ENCODE measurements at regions not wholly inside any gene's neighbourhood (a gene's known extent, or its start where the extent isn't known, plus 50 kb on each side); places are given as distances from the start of the nearest gene placed in this dataset.

DNA sequence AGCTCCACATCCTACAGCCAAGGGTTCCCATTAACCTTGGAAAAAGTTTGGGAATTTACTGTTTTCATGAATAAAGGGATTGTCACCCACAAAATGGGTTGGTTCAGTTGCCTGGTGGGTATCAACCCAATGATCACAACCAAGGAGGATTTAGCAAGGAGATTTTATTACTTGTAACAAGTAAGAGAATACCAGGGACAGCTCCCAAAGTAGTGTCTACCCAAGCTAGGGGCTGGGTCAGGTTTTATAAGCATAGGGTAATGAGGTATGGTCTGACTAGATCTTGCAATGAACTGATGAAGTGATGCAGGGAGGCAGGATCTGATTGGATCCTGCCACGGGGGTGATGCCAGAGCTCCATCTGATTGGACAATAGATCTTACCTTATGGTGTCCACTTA, 681.8 kb downstream of the SLC4A3 start:
- FAIRE-seq: no peak

DNA sequence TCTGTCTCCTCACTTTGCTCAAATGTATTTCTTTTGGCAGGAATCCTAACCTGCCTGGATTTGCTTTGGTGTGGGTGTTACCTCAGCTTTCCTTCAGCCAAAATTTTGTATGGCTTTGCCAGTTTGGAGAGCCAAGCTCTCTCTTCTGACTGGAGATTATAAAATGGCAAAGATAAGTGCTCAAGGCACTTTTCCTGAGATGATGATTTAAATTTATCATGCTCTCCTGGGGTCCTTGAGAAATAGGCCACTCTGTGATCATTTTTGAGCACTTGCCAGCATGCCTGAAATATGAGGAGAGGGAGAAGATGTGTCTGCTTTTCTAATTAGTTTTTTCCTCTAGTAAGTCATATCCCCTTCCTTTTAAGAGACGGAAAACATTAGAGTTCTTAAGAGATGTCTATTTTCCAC, 683.0 kb downstream of the SLC4A3 start:
- no peak for FAIRE-seq

DNA sequence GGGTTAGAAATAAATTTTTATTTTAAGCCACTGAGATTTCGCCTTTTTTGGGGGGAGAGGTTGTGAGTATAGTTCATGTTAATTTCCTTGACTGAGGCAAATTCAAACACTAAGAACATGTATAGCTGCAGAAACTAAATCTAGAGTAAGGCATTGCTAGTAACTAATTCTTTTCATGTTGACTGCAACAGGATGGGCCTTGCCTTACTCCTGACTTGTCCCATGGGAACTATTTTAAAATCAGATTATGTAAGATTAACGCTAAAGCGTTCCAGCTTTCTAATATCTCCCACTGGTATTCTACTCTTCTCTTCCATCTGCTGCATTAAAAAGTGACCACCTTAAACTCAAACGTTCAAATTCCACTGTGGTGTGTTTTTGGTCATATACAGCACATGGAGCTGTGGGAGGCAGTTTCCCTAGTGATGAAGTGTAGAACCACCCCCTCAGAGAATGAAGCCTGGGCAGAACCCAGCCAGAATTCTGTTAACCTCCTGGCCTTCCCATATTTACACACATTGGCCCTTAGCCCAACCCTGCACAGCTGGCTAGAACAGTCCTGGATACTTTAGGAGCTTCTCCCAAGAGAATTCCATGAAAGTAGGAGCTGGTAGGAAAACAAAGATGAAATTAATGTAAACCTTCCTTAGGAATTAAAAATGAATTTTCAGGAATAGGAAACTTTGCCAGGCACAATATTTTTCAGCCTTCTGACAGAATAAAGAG, 687.8 kb downstream of the SLC4A3 start:
- FAIRE-seq: no peak

DNA sequence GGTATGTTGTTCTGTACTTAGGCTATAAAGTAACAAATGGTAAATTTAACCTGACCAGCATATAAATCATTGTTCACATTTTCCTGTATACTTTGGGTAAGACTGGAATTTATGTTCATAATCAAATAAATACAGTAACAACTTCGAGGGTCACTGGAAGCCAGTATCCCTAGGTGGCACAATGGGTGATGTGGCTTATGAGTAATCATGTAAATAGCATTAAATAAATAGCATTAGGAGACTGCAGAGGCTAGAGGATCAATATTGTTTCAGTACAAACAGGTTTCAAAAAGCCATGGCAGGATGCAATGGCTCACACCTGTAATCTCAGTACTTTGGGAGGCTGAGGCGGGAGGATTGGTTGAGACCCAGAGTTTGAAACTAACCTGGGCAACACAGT, 690.6 kb downstream of the SLC4A3 start:
- no peak for FAIRE-seq

DNA sequence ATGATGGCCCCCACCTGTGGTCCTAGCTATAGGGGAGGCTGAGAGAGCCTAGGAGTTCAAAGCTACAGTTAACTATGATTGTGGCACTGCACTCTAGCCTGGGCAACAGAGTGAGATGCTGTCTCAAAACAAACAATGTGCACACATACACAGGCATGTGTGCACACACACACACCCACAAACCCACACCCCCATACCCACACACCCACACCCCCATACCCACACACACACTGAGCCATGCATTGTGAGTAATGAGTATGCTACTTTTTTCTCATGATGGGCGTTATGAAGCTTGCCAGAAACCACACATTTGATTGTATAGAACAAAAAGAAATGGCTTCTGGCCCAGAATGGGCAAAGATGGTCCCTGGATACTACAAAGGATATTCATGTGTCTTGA, 691.1 kb downstream of the SLC4A3 start:
- no peak for FAIRE-seq

DNA sequence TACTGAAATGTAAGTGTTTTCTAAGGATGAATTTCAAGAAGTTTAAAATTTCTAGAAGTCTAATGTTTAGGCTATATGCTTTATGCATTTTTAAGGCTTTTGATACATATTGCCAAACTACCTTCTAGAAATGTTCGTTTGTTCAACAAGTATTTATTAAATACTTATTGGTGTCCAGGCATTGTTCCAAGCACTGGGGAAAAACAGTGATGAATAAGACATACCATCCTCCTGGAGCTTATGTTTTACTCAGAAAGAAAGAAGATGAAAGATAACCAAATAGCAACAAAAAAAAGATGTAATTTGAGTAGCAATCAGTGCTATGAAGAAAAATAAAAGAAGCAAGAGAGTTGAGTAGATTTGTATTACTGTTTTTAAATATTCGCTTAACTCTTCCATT, 692.9 kb downstream of the SLC4A3 start:
- no peak for FAIRE-seq

DNA sequence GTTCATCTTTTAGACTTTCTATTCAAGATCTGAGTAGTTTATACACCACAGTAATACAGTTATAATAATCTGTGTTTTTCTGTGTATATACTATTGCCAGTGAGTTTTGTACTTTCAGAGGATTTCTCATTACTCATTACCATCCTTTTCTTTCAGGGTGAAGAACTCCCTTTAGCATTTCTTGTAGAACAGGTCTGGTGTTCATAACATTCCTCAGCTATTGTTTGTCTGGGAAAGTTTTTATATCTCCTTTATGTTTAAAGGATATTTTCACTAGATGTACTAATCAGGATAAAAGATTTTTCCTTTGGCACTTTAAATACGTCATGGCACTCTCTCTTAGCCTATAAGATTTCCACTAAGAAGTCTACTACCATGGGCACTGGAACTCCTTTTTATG, 705.5 kb downstream of the SLC4A3 start:
- no peak for FAIRE-seq

DNA sequence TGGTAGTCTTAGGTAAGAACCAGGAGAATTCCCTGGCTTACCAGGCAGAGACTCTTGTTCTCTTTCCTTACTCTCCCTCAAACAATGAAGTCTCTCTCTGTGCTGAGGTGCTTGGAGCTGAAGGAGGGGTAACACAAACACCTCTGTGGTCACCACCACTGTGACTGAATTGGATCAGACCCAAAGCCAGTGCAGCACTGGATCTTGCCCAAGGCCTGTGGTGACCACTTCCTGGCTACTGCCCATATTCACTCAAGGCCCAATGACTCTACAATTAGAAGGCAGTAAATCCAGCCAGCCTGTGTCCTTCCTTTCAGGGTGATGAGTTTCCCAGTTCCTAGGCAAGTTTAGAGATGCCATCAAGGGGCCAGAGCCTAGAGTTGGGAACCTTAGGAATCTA, 706.8 kb downstream of the SLC4A3 start:
- FAIRE-seq: no peak

DNA sequence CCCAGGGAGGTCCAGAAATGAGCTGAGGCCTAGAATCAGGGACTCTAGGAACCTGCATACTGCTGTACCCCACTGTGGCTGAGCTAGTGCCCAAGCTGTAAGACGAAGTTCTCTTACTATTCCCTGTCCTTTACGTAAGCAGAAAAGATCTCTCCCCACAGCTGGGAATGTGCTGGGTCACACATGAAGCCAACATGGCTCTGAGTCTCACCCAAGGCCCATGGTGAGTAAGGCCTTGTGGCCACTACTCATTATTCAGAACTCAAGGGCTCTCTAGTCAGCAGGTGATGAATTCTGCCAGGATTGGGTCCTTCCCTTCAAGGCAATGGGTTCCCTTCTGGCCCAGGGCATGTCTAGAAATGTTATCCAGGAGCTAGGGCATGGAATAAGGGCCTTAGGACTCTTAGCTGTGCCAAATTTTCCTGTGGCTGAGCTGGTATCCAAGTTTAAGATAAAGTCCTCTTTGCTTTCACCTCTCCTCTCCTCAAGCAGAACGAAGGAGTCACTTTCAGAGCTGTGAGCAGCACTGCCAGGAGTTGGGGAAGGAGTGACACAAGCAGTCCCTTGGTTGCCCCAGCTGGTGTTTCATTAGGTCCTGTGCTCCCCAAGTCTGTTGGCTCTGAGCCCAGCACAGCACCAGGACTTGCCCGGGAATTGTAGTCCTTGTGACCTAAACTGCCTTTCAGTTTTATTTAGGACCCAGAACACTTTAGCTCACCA, 707.6 kb downstream of the SLC4A3 start:
- FAIRE-seq: no peak

DNA sequence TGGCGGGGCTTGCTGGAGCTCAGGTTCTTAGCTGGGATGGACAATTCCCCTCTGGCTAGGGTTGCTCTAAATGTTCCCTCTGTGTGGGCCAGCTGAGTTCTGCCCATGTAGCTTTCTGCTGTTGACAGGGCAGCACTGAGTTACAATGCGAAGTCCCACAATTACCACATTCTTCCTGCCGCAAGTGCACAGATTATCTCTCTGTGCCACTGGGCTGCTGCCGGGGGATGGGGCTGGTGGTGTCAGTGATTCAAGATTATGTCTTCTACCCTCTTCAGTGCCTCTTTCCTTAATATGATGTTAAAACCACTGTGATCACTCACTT, 708.1 kb downstream of the SLC4A3 start:
- FAIRE-seq: no peak

DNA sequence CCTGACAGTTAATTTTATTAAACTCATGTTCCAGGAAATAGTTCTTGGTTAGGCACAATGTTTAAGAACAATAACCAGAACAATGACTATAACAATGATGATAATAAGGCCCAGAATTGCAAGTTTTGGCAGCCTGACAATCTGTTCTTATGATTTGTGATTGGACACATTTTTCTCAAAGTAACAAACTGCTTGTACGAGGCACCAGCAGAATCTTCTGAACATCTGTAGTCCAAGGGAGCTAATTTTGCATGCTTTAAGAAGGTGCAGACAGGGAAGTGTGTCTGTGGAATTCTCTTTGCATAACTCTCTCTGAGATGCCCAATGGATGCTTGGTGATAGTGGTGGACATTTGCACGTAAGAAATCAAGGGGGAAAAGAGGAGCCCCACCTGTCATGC, 709.3 kb downstream of the SLC4A3 start:
- no peak for FAIRE-seq

DNA sequence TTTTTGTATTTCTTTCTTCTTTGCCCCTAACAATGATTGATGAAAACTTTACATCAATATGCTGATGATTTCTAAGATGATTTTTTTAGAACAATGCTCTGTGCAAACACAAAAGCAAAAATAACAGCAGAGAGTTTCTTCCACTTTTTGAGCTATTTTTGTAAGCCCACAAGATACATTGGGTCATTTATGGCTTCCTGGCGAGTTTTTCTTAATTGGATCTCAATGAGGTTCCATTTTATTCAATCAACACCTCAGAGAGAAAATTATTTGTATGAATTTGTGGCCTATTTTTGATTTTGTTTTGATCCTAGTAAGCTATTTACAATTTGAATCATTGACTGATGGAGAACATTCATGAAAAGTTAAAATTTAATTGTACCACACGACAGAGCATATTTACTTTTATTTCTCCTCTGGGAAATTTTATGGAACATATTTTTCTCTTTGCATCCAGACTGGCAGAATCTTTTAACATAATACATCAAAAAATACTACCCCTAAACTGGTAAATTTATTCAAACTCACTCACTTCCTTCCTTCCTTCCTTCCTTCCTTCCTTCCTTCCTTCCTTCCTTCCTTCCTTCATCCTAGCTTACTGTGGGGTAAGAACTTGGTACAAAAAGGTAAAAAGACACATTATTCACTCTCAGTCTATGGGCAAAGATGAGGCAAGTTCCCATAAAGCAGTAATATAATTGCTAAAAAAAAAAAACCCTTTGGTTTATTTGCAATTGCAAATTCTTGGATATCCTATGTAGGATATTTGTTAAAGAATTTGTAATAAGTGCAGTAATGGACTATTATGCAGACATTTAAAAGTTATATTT, 710.4 kb downstream of the SLC4A3 start:
- no peak for FAIRE-seq

DNA sequence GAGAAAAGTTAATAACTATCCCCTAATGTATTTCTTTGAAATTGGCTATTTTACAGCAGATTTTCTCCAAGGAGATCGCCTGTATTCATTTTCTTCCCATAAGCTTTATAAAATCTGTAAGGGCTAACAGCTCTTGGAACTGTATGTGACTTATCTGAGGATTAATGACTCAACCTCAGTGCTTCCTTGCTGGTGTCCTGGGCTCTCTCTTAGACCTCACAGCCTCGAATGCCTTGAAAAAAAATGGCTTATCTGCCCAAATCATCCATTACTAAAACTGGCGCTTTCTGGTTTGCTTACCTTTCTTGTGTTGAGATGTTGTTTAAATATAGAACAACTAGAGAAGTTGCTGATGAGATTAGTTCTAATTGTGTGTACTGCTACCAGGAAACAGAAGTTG, 713.6 kb downstream of the SLC4A3 start:
- no peak for FAIRE-seq

DNA sequence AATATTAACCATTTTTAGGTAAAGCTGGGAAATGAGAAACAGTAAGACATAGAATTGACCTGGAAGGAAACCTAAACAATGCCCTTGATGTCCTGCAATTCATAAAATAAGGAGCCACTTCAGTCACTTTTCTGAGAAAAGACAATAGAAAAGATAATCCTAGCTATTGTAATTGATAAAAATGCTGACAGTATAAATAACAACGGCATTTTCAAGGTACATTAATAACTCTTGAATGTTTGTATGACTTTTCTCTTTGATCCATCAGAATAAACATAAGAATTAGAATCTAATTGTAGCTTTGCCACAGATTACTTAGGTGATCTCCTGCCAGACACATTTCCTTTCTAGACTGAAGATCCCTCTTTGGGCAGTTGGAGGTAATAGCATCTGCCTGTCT, 719.5 kb downstream of the SLC4A3 start:
- no peak for FAIRE-seq

DNA sequence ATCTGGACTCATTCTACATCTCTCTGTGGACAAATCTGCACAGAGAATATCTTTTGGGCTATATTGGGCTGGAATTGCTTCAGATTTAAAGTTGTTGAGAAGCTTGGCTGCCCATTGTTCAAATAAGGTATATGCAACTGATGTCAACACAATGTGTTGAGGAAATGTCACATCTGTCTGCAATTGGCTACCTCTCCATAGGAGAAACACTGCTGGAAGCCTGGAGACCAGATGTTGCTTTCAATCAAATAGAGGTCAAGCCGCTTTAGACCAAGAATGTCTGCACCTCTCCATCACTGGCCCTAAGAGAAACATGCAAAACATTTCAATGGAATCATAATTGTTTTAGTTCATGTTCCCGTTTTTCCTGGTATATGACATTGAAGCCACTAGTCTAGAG, 720.2 kb downstream of the SLC4A3 start:
- FAIRE-seq: no peak

DNA sequence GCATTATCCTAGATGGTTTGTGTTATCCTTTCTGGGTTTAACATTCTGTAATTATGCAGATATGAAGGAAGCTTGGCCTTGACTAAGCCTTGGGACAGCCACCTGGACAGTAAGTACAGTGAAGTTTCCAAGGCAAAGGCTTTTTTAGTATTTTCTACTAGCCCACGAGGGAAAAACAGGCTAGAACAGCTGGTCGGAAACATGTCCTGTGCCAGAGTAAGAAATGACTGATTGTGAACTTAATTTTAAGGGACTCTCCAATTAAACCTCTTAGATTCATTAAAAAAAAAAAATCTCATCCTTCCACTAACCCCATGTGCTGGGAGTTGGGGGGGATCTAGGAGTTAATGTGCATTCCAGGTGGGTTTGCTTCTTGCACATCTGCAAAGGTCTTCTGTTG, 720.8 kb downstream of the SLC4A3 start:
- no peak for FAIRE-seq

DNA sequence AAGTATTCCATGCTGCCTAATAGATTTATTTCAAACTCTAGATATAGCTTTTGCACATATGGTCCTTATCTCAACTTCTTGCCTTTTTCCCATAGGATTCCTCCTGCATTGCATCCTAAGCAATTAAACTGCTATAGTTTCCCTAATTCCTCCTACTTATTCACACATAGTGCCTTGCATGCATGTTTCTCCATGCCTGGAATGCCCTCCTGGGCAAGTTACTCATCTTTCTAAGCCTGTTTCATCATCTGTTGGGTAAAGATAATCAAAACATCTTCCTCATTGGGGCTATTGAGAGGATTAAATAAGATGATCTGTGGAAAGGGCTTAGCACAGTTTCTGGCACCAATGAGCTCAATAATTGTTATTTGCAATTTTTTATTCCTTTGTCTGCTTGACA, 726.5 kb downstream of the SLC4A3 start:
- FAIRE-seq: no peak

DNA sequence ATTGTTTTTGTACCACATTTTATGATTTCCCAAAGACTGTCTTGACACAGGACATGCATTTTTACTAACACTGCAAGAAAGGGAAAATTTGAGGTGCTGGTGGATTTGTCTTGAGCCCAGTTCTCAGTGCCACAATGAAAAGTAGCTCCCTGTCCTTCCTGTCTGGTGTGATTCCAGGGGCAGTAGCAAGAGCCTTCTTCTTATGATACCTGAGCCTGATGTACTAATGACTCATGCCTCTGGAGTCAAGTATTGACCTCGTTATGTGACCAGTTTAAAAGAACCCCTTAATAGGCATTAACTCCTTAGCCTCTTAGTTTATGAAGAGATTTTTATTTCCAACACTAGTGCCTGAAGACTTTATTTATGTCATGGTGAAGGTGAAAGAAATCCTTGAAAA, 728.6 kb downstream of the SLC4A3 start:
- FAIRE-seq: no peak

DNA sequence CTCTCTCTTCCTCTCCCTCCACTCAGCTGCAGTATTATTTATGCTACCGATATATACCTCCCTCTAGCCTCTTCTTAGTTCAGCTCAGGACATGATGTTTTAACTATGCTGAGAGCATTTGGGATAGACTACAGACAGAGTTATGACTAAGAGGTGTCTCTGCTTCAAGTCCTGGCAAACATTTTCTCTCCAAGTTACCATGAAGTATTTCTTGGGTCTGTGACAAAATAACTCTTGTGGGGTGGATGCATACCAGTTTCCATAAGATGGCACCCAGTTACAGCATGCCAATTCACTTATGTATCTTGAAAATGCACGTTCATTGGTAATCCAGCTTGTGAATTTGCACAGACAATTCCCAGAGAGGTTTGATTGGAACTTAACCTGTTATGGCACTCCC, 737.6 kb downstream of the SLC4A3 start:
- FAIRE-seq: no peak

DNA sequence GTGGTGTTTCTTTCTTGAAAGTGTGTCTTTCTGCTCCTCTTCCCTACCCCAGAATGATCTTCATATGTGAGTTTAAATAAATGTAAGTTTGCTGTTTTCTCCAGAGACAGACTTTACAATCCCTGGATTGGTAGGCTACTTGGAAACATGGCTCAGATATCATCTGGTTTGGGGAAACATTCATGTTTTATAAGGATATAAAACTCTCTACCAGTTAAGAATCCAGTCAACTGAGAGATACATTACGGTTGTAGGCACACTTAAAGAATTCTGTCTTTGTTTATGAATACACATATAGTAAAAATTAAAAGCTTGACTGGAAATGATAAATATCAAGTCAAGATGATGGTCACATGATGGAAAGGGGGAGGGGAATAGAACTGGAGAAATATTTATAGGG, 739.3 kb downstream of the SLC4A3 start:
- FAIRE-seq: no peak

DNA sequence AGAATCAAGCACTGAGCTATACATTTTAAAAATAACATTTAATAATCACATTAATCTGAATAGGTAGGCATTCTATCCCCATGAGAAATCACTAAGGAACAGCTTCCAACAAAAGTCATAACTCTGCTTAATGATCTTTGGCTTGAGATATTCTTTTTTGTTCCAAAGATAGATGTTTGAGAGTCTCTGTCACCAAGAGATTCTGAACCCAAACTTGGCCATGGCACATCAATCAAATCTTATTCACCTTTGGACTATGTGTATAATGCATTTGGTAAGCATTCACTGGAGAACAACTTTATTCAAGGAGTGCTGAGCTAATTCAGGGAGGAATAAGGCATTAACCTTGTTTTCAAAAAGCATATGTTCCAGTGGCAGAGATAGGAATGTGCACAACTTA, 743.3 kb downstream of the SLC4A3 start:
- no peak for FAIRE-seq

DNA sequence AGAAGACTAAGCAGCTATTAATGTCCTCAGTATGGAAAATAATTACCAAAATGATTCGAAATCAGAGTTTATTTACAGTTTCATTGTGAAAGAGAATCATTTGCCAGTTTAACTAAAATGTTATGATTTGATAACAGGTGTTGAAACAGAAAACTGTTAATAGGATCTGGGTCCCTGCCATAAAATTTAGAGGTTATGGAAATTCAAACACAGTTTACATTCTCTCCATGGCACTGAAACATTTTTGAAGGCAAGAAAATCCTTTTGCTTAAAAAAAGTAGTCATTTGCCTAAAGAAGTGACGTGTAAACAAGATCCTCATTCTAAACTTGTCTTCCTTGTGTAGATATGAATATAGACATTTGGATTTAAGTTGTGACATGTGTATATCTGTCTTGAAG, 743.8 kb downstream of the SLC4A3 start:
- no peak for FAIRE-seq

DNA sequence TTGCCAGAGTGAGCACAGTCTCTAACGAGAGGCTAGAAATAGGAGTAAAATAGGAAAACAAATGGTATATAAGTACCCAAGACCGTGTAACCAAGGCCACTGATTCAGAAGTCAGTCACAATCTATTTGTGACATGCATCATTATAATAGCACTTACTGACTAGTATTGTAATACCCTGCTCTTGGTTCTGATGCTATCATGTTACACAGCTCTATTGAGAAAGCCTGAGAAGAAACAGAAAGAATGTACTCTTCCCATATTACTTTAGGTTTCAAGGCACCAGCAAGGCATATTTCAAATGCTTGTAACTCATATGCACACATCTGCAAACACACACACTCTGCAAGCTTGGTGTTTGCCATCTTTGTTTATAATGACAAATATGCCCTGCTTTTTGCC, 746.4 kb downstream of the SLC4A3 start:
- no peak for FAIRE-seq

DNA sequence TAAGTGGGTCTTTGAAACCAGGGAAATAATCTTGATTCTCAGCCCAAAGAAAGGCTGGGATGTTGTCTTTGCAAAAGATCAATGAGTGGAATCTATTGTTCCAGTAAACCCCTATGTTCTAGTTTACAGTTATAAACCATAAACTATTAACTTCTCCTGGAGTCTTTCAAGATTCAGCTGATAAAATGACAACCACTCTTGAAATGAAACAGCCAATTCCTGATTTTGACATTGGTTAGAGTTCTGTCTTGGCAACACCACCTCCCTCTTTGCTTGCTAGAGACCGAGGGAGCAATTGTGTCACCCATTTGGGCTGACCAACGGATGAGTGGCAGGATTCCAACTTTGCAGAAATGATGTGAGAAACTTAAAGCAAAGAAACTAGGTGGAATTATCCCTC, 746.9 kb downstream of the SLC4A3 start:
- no peak for FAIRE-seq
